ENCODE measurements at regions not wholly inside any gene's neighbourhood (a gene's known extent, or its start where the extent isn't known, plus 50 kb on each side); places are given as distances from the start of the nearest gene placed in this dataset.

DNA sequence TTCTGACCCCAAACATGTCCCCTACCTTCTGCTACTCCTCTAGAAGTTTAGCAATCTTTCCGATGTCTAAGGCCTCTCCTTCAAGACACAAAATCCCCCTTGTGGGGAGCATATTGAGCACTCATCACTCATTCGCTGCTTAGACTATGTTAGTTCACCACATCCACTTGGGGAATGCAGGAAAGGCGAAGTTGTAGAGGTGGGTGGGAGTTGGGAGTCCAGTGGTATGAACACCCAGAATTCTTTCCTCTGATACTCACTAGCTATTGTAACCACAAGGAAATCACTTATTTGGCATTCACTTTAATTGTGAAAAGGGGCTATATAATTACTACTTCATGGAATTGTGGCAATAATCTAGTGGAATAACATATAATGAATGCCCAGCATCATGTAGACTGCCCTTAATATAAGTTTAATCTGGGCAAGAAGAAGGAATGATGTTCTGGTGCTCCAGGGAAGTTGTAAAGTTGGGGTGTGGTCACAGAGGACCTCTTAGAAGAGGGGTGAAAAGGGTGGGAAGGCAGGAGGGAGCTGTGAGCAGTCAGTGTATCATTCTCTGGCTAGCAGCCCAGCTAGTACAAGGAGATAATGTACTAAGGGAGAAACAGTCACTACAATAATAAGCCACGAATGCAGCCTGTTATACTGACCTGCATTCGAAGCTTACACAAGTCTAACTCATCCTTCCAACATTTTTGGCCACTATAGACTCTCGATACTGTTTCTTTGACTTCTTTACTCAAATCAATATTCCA is 468.2 kb upstream of the DIPK2B start:
- TF ChIP-seq, protein P1, sequence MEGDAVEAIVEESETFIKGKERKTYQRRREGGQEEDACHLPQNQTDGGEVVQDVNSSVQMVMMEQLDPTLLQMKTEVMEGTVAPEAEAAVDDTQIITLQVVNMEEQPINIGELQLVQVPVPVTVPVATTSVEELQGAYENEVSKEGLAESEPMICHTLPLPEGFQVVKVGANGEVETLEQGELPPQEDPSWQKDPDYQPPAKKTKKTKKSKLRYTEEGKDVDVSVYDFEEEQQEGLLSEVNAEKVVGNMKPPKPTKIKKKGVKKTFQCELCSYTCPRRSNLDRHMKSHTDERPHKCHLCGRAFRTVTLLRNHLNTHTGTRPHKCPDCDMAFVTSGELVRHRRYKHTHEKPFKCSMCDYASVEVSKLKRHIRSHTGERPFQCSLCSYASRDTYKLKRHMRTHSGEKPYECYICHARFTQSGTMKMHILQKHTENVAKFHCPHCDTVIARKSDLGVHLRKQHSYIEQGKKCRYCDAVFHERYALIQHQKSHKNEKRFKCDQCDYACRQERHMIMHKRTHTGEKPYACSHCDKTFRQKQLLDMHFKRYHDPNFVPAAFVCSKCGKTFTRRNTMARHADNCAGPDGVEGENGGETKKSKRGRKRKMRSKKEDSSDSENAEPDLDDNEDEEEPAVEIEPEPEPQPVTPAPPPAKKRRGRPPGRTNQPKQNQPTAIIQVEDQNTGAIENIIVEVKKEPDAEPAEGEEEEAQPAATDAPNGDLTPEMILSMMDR (IDR thresholded peaks at IDR 0.05; ENCODE audit: extremely low read depth, insufficient read depth, missing control alignments), result no peak
- DNase-seq (ENCODE audit: low spot score), result no peak
- in situ Hi-C loops (cut with MboI; ENCODE audit: low pct_unique_long_range_greater_than_20kb, low sequenced_read_pairs, unreplicated experiment), result no loop called here

DNA sequence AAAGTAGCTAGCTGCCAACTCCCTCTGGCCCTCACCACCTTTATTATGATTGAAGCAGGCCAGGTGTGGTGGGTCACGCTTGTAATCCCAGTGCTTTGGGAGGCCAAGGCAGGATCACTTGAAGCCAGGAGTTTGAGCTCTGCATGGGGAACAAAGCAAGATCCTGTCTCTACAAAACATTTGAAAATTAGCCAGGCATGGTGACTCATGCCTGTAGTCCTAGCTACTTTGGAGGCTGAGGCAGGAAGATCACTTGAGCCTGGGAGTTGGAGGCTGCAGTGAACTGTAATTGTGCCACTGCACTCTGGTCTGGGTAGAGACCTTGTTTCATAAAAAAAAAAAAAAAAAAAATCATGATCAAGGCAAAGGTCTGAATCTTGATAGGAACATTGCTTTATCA is 467.0 kb upstream of the DIPK2B start:
- TF ChIP-seq, protein P1 (IDR thresholded peaks at IDR 0.05; ENCODE audit: extremely low read depth, insufficient read depth, missing control alignments), result no peak
- no peak for DNase-seq (ENCODE audit: low spot score)
- in situ Hi-C loops (cut with MboI; ENCODE audit: low pct_unique_long_range_greater_than_20kb, low sequenced_read_pairs, unreplicated experiment), result no loop called here

DNA sequence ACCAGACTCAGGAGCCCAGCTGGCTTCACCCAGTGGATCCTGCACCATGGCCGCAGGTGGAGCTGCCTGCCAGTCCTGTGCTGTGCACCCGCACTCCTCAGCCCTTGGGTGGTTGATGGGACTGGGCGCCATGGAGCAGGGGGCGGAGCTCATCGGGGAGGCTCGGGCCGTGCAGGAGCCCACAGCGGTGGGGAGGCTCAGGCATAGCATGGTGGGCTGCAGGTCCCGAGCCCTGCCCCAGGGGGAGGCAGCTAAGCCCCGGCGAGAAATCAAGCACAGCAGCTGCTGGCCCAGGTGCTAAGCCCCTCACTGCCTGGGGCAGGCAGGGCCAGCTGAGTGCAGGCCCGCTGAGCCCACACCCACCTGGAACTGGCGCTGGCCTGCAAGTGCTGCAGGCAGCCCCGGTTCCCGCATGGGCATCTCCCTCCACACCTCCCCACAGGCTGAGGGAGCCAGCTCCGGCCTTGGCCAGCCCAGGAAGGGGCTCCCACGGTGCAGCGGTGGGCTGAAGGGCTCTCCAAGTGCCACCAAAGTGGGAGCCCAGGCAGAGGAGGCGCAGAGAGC is 464.1 kb upstream of the DIPK2B start:
- no peak for DNase-seq (ENCODE audit: low spot score)
- TF ChIP-seq, protein P1 (IDR thresholded peaks at IDR 0.05; ENCODE audit: extremely low read depth, insufficient read depth, missing control alignments), result no peak
- in situ Hi-C loops (cut with MboI; ENCODE audit: low pct_unique_long_range_greater_than_20kb, low sequenced_read_pairs, unreplicated experiment), result no loop called here

DNA sequence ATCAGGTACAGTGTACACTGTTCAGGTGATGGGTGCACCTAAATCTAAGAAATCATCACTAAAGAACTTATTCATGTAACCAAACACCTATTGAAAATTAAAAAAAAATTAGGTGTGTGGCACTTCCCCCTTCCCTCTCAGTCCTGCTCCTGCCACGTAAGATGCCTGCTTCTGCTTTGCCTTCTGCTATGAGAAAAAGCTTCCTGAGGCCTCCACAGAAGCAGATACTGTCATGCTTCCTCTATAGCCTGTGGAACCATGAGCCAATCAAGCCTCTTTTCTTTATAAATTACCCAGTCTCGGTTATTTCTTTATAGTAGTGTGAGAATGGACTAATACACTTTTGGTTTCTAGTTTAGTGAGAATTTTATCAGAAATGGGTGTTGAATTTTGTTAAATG is 459.8 kb upstream of the DIPK2B start:
- TF ChIP-seq, protein P1 (IDR thresholded peaks at IDR 0.05; ENCODE audit: extremely low read depth, insufficient read depth, missing control alignments), result no peak
- in situ Hi-C loops (cut with MboI; ENCODE audit: low pct_unique_long_range_greater_than_20kb, low sequenced_read_pairs, unreplicated experiment), result no loop called here
- DNase-seq (ENCODE audit: low spot score), result no peak

DNA sequence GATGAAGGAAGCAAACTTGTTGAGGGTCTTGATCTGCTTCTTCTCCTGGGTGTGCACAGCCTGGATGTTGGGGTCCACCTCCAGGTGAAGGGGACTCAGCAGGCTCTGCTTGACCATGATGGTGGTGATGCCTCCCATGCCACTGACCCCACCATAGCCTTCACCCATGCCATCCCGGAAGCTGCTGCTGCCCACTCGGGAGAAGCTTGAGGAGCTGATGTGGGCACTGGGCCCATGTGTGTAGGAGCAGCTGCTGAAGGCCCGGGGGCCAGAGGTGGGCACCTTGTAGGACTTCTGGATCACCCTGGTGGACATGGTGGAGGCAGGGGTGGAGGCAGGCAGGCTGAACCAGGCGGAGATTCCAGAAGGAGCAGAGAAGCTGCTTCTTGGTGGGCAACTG is 432.7 kb upstream of the DIPK2B start:
- DNase-seq (ENCODE audit: low spot score), result no peak
- in situ Hi-C loops (cut with MboI; ENCODE audit: low pct_unique_long_range_greater_than_20kb, low sequenced_read_pairs, unreplicated experiment), result no loop called here
- TF ChIP-seq, protein P1 (IDR thresholded peaks at IDR 0.05; ENCODE audit: extremely low read depth, insufficient read depth, missing control alignments), result no peak

DNA sequence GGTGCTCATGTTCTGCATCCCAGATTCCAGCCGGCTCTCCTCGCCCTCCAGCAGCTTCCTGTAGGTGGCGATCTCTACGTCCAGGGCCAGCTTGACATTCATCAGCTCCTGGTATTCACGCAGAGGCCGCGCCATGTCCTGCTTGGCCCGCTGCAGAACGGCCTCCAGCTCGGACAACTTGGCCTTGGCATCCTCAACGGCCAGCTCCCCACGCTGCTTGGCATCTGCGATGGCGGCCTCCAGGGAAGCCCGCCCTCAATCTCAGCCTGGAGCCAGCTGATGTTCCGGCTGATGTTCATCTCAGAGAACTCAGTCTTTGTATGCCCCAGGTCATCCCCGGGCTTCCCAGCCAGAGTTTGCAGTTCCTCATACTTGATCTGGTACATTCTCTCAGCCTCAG is 431.8 kb upstream of the DIPK2B start:
- TF ChIP-seq, protein P1 (IDR thresholded peaks at IDR 0.05; ENCODE audit: extremely low read depth, insufficient read depth, missing control alignments), result no peak
- in situ Hi-C loops (cut with MboI; ENCODE audit: low pct_unique_long_range_greater_than_20kb, low sequenced_read_pairs, unreplicated experiment), result no loop called here
- DNase-seq (ENCODE audit: low spot score), result no peak
